ENCODE measurements at regions not wholly inside any gene's neighbourhood (a gene's known extent, or its start where the extent isn't known, plus 50 kb on each side); places are given as distances from the start of the nearest gene placed in this dataset.
"Not testable (repeated sequence)": the region's sequence is repeated elsewhere in the genome, so short reads cannot be mapped to it uniquely, and the experiment has no call there.

DNA sequence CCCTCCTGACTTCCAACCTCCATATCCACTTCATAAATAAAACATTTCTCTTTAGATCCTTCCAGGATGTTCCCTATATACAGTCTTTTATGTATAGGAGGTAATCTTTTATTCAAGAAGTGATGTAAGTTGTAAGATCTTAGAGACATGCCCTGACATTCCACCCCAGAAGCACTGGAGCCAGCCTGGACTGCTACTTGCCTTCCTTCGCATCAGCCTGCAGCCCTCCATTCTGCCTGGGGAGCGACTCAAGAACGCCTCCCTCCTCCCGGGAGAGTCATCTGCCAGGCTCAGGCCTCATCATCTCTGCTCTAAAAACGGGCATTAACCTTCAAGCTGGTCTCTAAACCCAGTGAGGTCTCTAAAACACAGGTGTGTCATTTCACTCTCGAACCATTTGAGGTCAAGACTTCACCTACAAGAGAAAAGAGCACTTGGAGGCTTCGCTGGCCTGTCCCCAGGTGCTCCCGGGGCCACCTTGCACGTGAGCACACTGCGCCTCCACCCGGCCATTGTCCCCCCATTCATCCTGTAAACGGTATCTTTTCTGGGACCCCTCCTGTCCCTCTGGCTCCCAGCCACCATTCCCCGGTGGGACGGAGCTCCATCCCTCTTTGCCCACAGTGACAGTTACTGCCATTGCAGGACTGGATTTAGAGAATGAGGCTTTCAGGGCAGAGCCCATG, 107.5 kb upstream of the PDE10A start:
- DNase-seq: no peak

DNA sequence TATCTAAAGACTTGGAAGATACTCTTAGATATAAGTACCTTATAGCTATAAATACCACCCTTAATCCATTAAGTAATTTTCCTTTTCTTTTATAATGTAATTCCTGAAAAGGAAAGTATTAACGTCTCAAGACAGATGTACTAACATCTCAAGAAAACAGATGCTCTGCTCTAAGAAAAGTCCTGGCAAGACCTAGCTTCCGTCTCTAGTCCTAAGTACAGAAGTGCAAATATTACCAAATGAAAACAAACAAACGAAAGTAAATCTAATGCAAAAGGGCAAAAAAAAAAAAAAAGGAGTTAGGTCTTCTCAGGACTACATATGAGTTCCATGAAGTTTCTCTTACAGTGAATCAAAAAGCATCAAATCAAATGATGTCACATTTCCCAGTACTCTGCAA, 106.8 kb upstream of the PDE10A start:
- DNase-seq: no peak

DNA sequence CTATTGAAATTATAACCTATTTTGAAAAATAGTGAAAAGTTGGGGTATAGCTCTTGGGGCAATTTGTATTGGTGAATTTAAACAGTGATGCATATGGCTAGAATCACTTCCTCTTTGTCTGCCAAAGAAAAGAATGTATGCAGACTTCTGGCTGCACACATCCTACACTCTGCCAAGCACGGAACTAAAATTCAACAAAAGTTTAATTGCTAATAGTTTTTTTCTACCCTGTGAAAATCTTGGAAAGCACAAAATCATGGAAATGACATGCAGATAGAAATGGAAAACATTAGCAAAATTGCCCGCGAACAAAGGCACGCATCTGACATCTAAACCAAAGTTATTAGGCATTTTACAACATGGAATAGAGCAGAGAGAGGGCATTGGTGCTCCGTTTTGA, 106.4 kb upstream of the PDE10A start:
- DNase-seq: no peak

DNA sequence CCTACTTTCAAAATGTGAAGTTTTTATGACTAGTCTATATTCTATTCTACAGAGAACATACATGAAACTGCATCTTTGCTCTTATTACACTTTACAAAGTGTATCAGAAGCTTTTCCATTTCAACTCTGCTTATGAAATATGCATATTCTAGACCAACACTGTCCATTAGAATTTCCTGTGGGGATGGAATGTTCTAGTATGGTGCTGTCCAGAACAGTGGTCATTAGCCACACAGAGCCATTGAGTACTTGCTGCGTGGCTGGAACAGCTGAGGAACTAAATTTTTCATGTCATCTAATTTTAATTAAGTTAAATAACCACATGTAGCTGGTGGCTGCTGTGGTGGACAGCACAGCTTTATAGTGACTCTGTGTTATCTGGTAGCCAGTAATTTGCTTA, 105.9 kb upstream of the PDE10A start:
- DNase-seq: no peak

DNA sequence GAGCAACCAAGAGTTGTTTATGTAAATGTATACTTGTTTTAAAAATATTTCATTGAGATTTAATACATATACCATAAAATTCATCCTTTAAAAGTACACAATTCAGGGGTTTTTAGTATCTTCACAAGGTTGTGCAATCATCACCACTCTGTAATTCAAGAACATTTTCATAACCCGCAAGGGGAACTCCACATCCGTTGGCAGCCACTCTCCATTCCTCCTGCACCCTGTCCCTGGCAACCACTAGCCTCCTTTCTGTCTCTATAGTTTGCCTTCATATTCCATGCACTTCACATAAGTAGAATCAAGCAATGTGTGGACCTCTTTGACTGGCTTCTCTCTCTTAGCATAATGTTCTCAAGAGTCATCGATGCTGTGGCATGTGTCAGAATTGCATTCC, 104.2 kb upstream of the PDE10A start:
- no peak for DNase-seq

DNA sequence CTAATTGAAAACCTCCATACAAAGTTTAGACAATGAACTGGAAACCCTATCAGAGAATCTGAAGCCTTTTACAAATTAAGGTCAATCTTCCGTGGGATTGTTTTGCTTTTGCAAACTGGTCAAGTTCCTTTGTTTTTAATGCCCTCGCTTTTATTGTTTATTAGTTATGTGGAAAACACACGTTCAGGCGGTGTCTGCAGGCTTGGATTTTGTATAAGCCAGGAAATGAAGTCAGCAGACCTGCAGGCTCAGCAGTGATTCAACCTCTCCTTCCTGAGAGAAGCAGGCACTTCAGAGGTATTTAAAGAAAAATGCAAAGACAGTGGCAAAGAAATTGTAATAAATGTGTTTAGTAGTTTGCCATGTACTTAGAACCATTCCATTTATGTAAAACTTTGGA, 103.4 kb upstream of the PDE10A start:
- no peak for DNase-seq

DNA sequence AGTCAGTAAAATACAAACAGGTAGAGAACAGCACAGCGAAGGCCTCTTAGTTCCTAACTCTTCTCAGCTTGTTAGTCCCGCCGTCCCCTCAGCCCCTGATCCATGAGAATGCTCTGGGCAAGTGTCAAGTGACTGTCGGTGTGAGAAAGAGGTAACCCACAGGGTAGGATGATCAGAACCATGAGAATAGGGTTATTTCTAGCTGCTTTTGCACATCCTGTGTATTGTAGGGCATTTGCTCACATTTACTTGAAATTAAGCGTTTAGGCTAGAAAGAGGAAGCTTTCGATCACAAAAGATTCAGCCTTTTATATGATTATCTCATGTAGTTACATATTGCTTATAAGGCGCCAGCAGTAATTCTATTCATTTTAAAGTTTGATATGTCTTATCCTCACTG, 103.0 kb upstream of the PDE10A start:
- DNase-seq: no peak

DNA sequence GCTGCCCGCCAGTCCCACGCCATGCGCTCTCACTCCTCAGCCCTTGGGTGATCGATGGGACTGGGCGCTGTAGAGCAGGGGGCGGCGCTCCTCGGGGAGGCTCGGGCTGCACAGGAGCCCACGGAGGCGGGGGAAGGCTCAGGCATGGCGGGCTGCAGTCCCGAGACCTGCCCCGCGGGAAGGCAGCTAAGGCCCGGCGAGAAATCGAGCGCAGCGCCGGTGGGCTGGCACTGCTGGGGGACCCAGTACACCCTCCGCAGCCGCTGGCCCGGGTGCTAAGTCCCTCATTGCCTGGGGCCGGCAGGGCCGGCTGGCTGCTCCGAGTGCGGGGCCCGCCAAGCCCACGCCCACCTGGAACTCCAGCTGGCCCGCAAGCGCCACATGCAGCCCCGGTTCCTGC, 102.2 kb upstream of the PDE10A start:
- not testable (repeated sequence) for DNase-seq

DNA sequence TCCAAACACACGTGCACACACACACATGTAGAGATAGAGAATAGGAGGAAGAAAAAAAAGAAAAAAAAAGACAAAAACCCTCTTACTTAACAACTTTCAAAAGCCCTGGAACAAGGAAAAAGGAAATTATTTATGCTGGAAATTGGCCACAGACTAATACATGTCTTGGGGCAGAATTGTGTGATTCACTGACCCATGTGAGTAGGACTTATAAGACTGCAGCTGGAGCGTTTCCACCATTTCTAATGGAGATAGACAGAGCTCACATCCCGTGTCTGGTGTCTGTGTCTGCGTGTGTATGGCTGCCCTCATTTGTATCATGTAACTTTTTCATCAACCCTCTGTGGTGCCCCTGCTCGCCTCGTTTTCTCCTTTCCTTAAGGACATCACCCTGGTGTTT, 99.8 kb upstream of the PDE10A start:
- DNase-seq: no peak

DNA sequence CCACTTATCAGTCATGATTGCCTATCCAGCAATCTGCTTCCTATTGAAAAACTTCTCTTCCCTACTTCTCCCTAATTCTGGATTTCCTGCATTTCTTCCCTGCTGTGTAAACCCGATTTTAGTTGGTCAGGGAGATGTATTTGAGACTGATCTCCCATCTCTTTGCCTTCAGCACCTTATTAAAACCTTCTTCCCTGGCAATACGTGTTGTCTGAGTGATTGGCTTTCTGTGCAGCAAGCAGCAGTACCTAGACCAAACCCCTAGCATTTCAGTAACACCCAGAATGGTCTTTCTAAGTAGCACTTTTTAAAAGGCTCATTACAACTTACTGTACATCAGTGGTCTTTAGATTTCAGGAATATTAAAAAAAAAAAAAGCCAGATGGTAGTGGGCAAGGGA, 99.1 kb upstream of the PDE10A start:
- no peak for DNase-seq

DNA sequence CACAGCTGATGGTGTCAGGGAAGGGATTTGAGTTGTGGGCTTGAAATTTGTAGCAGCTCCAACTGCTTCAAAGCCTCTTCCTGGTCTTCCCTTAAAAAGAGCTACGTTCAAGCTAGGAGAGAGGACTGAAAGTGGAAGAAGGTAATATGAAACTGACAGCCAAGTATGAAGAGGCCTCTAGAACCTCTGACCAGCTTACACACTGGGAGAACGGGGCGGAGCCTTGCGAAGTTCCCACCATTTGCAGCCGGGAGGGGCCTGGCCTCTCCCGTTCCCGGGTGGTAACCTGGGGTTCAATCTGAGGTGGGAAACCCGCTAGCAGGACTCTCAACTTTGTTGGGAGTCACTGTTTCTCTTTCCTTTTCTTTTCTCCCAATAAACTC, 97.8 kb upstream of the PDE10A start:
- DNase-seq: no peak

DNA sequence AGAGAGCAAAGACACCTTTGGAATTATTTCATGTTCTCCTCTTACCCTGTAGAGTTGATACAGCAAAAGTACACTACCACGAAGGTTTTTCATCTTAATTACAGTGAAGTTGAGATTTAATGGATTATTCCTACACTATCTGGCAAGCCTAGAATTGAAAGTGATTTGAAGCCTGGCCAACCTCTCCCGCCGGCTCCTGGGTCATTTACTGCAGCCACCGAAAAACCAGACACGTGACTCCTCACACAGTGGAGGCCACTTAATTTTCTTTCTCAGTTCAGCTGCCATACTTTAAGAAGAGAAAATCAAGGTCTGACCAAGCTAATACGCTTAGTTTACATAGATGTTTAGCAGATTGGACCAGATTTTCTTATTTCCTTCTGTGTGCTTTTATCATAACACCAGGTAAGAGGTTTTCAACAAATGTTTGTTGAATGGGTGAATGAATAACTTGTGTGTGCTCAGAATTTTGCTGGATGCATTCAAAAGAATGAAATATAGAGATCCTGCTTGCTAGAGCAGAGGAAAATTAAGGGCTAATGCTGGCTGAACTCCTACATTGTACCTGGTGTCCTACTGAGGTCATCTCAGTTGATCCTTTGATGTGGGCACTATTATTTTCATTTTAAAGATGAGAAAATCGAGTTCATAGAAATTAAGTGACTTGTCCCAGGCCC, 97.2 kb upstream of the PDE10A start:
- DNase-seq: no peak

DNA sequence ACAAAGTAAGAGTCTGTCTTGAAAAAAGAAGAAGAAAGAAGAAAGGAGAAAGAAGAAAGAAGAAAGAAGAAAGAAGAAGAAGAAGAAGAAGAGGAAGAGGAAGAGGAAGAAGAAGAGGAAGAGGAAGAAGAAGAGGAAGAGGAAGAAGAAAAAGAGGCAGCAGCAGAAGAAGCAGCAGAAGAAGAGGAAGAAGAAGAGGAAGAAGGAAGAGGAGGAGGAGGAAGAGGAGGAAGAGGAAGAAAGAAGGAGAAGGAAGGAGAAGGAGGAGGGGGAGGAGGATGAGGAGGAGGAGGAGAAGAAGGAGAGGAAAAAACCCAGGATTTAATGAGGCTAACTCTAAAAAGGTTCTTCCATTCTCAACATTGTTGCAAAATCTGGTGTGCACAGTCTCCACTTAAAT, 95.4 kb upstream of the PDE10A start:
- no peak for DNase-seq

DNA sequence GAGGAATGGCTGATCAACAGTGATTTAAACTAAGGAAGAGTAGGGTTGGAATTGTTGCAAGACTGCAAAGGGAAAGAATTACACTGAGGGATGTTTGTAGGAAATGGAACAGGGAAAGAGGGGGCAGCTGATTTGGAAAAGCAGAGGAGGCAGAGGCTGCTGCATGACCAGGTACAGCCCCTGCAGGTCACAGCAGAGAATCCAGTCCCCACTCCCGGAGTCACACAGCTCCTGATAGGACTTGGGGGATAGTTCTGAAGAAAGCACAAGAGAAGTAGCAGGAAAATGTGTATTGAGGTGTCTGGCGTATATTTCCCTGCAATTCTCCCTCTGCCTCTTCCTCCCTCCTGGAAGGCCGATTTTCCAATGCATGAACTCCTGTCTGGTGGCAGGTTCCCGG, 92.5 kb upstream of the PDE10A start:
- no peak for DNase-seq

DNA sequence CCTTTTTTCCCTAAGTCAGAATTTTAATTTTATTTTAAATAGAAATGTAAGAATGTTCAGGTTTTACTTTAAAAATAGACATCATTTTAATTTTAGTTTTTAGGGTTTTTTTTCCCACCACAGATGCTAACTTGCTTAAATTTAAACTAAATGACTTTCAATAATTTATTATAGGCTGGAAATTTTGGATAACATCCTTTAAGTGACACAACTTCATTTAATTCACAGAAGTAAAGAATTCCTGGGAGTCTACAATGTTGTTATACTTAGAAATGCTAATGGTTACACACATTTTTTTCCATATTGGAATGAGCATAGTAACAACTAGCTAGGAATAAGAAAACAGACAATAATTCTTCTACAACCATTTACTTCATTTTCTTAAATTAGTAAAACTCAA, 90.5 kb upstream of the PDE10A start:
- DNase-seq: no peak

DNA sequence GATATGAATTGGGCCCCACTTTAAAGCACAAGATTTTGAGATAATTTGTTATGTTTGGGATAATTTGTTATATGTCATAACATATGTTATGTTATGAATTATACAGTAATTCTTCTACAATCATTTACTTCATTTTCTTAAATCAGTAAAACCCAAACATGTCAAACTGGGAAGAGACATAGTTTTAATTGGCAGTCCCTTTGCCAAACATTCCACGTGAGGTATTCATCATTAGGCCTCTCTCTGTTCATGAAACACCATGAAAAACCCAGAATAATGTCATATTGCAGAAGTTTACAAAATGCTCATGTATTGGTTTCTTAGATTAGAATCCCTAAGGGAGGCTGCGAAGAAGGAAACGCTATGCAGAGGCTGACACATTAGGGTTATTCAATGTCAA, 89.4 kb upstream of the PDE10A start:
- no peak for DNase-seq

DNA sequence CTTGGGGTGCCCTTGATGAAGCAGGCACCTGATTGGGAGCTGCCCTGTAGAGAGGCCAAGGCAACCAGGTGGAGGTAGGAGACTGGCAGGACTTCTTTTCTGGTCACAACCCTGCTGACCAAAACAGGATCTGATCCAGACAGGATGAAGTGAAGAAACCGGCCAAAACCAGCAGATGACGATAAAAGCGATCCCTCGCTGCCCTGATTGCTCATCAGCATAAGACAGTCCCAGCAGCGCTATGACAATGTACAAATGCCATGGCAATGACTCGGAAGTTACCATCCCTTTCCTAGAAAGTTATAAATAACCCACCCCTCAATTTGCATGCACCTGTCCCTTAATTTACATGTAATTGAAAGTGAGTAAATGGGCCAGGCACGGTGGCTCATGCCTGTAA, 88.4 kb upstream of the PDE10A start:
- no peak for DNase-seq

DNA sequence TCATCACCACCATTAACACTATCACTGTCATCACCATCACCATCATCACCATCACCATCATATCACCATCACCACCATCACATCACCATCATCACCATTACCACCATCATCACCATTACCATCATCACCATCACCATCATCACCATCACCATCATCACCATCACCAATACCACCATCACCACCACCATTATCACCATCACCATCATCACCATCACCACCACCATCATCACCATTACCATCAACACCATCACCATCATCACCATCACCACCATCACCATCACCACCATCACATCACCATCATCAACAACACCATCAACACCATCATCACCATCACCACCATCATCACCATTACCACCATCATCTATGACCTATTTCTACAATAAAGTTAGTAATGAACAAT, 86.1 kb upstream of the PDE10A start:
- no peak for DNase-seq

DNA sequence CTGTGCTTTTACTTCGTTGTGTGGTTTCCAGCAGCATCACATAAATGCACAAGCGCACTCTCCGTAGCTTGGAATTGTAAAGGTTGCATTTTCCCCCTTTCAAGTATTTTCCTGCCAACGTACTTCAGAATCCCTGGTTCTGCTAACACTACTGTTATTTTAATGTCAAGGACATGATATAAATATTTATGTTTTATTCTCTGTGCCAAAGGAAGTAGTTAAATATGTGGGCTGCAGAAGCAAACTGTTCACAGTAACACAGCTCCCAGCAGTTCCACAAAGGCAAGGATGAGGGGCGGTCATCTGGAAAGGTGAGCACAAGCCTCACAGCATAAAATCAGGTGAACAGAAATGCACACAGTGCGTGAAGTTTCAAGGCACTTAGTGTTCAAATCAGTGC, 85.3 kb upstream of the PDE10A start:
- DNase-seq: no peak

DNA sequence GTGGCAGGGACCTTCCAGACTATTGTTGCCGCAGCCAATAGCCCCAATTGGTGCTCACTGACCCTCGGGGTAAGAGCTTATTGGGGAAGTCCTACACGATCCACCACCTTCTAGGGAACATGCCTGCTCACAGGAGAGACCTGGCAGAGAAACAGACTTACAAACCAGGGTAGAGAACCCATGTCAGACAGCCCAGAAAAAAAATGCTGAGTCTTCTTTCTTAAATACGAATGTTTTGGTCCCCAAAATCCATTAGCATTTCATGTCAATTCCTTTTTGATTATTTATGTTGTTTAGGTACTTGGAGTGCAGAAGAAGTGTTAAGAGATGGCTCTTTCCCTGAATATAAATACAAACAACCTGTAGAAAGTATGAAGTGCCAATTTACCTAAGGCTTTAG, 84.9 kb upstream of the PDE10A start:
- no peak for DNase-seq

DNA sequence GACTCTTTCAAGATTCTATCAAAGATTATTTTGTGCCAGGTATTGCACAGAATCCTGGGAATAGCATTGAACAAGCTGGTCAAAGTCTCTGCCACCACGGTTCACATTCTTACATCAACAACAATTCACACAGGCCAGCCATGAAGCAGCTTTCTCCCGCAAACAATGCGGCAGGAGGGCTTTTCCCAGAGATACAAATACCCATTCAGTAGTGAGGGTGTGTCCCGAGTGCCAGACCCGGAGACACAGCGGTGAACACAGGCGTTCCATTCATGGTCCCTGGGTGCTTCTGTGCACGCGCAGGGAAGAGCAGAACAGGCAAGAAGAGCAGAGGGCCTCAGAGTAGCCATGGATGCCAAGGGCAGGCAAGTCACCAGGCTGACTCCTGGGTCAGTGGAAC, 83.3 kb upstream of the PDE10A start:
- DNase-seq: no peak

DNA sequence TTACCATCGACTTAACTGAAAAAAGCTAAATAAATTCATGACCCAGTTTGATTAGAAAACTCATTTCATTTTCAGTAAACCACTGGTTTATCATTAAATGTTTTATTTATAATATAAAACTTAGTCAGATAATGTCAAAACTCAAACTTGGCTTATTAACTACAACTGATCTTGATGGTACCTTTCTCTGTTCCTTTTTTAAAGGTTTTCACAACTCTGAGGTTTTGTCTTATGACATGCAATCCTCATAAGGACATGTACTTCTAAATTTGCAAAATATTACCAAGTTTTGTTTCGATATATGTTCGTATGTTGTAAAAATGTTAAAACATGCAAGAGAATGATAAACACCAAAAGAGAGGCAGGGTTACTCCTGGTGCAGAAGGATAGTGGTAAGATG, 82.5 kb upstream of the PDE10A start:
- DNase-seq: no peak

DNA sequence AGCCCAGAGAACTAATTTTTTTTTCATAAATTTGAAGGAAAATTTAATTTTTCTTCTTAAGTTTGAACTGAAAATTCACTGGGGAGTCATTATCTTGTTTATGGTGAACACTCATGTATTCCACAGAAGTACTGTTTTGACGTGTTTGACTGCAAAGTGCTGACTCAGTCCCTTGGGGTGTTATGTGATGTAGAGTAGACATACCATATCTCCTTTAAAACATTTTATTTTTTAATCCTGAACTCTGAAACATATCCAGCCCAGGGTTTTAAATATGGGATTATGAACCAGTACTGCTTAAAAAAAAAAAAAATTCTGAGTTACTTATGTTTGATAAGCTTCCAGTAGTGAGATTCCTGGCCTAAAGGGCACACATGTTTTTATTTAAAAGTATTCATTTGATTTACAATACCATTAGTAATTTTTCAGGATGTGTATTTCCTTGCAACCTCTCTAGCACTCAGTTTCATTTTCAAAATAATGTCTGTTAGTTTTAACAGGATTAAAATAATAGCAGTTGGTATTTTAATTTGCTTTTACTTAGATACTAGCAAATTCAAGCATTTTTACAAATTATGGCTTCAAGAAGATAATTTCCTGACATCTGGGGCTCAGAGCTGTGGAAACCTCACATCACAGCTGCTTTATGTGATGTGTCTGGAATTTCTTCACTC, 81.7 kb upstream of the PDE10A start:
- no peak for DNase-seq

DNA sequence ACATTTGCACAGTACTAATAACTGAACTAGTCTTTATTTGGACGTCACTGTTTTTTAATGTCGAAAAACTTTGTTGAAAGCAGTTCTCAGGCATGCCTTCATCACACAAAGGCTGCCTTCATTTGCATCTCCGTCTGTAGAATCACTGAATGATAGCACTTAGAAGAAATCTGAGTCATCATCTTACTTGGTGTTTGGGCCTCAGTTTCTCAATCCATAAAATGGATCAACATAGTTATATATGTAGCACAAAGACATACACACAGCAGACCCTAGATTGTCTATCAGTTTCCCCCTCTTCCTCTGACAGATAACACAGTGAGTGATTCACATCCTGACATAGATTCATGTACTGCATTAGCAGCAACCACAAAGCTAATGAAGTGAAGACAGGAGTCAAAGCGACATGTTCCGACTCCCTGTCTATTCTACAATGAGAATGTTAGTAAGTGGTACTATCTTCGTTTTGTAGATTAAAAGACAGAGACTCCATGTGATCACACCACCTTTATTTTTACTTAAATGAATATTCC, 80.4 kb upstream of the PDE10A start:
- DNase-seq: no peak

All from right forelimb (tissue), 1 donor.